Renal pelvis (tissue), 1 donor: ENCODE measurements at regions not wholly inside any gene's neighbourhood (a gene's known extent, or its start where the extent isn't known, plus 50 kb on each side); places are given as distances from the start of the nearest gene placed in this dataset.
"Not testable (repeated sequence)": the region's sequence is repeated elsewhere in the genome, so short reads cannot be mapped to it uniquely, and the experiment has no call there.

Experiments
- DNase-seq: peaks from one replicate; pipeline ENCODE4 v3.0.0-alpha.2; 2013

GRCh38 chr3:193046371-193046770, 128.7 kb upstream of the MB21D2 start:
- DNase-seq: no peak

GRCh38 chr3:193047461-193047860, 129.8 kb upstream of the MB21D2 start:
- not testable (repeated sequence) for DNase-seq

- DNase-seq: no peak
Measured at GRCh38 chr3:193048127-193048526, 130.5 kb upstream of the MB21D2 start.

GRCh38 chr3:193049935-193050334, 132.3 kb upstream of the MB21D2 start:
- DNase-seq: no peak

- no peak for DNase-seq
Measured at GRCh38 chr3:193051314-193051713, 133.7 kb upstream of the MB21D2 start.

- DNase-seq: no peak
Measured at GRCh38 chr3:193052354-193053045, 134.8 kb upstream of the MB21D2 start.

GRCh38 chr3:193053046-193053435, 135.4 kb upstream of the MB21D2 start:
- DNase-seq: no peak

GRCh38 chr3:193055352-193055751, 137.7 kb upstream of the MB21D2 start:
- no peak for DNase-seq

- no peak for DNase-seq
Measured at GRCh38 chr3:193057616-193058015, 140.0 kb upstream of the MB21D2 start.

- DNase-seq: peak; percentile 46
Measured at GRCh38 chr3:193060748-193061546, 143.3 kb upstream of the MB21D2 start.

- DNase-seq: no peak
Measured at GRCh38 chr3:193068365-193068764, 150.7 kb upstream of the MB21D2 start.

GRCh38 chr3:193069732-193070131, 152.1 kb upstream of the MB21D2 start:
- DNase-seq: not testable (repeated sequence)

- DNase-seq: no peak
Measured at GRCh38 chr3:193078996-193079753, 161.5 kb upstream of the MB21D2 start.

- DNase-seq: no peak
Measured at GRCh38 chr3:193080821-193081365, 160.1 kb upstream of the PLAAT1 start.

- no peak for DNase-seq
Measured at GRCh38 chr3:193085655-193086054, 155.4 kb upstream of the PLAAT1 start.

GRCh38 chr3:193086681-193087080, 154.3 kb upstream of the PLAAT1 start:
- DNase-seq: no peak

GRCh38 chr3:193087336-193087735, 153.7 kb upstream of the PLAAT1 start:
- DNase-seq: no peak

- peak; percentile 36 for DNase-seq
Measured at GRCh38 chr3:193095366-193095765, 145.7 kb upstream of the PLAAT1 start.

- no peak for DNase-seq
Measured at GRCh38 chr3:193096076-193096475, 144.9 kb upstream of the PLAAT1 start.

GRCh38 chr3:193114431-193115340, 126.3 kb upstream of the PLAAT1 start:
- no peak for DNase-seq

- DNase-seq: no peak
Measured at GRCh38 chr3:193116871-193117270, 124.2 kb upstream of the PLAAT1 start.
